Neutrophil (primary cell): ENCODE measurements at regions not wholly inside any gene's neighbourhood (a gene's known extent, or its start where the extent isn't known, plus 50 kb on each side); places are given as distances from the start of the nearest gene placed in this dataset.

Experiments used
- H3K27ac ChIP-seq: fragments of 200-600 bp; sonication (generic); 2 replicates; pipeline ENCODE4 v1.5.1; 2016; ENCODE audit warnings: mild to moderate bottlenecking, moderate library complexity
- H3K27me3 ChIP-seq: fragments of 200-600 bp; sonication (generic); 2 replicates; pipeline ENCODE4 v1.6.0; 2016; ENCODE audit warnings: mild to moderate bottlenecking
- H3K36me3 ChIP-seq: fragments of 200-600 bp; sonication (generic); 2 replicates; pipeline ENCODE4 v1.5.1; 2017
- H3K4me1 ChIP-seq, 2 experiments: fragments of 200-600 bp in 1 of 2; sonication (generic) in 1 of 2; 1 replicate in 1 of 2; 2 replicates in 1 of 2; pipeline versions ENCODE4 v1.5.1 to v1.6.1; 2013 to 2016; ENCODE audit warnings: low read depth in 1 of 2, low read length in 1 of 2, mild to moderate bottlenecking in 1 of 2, moderate library complexity in 1 of 2; ENCODE audit not compliant: control insufficient read depth in 1 of 2, insufficient read depth in 1 of 2
- H3K4me3 ChIP-seq, 2 experiments: fragments of 200-600 bp in 1 of 2; sonication (generic) in 1 of 2; 1 replicate in 1 of 2; 2 replicates in 1 of 2; pipeline ENCODE4 v1.5.1; 2013 to 2016; ENCODE audit warnings: low read depth in 1 of 2, low read length in 1 of 2, mild to moderate bottlenecking in 1 of 2, moderate library complexity in 1 of 2
- H3K9me3 ChIP-seq: fragments of 200-600 bp; sonication (generic); 2 replicates; pipeline ENCODE4 v1.5.1; 2016
- TF ChIP-seq, protein P1 (sequence below): fragments of 200-600 bp; sonication (generic); IDR thresholded peaks from 2 replicates; pipeline ENCODE4 v1.5.1; 2016; ENCODE audit warnings: antibody characterized with exemption

DNA sequence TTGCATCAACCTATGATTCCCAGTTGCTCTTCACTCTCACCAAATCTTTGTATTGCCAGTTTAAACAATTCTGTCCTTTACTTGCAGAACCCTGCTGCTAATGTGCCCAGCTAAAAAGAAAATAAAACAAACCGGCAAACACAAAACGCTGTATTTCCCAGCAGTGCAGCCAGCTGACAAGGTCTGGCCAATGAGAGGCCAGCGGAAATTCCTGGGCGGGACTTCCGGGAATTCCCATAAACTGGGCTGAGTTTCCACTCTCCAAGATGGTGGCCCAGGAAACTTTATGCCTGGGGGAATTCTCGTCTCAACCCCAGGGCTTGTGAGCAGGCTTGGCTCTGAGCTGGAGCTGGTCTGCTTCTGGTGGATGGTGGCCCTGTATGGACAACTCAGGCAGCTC, 807.3 kb upstream of the TMEM132C start:
- H3K27ac ChIP-seq = no peak overlapping the region
- H3K4me3 ChIP-seq = no peak overlapping the region
- peaks cover 30% of the 10 kb centered on the region for H3K27me3 ChIP-seq
- H3K4me1 ChIP-seq = no peaks in the 10 kb centered on the region
- no peaks in the 10 kb centered on the region for H3K9me3 ChIP-seq
- TF ChIP-seq, protein P1, sequence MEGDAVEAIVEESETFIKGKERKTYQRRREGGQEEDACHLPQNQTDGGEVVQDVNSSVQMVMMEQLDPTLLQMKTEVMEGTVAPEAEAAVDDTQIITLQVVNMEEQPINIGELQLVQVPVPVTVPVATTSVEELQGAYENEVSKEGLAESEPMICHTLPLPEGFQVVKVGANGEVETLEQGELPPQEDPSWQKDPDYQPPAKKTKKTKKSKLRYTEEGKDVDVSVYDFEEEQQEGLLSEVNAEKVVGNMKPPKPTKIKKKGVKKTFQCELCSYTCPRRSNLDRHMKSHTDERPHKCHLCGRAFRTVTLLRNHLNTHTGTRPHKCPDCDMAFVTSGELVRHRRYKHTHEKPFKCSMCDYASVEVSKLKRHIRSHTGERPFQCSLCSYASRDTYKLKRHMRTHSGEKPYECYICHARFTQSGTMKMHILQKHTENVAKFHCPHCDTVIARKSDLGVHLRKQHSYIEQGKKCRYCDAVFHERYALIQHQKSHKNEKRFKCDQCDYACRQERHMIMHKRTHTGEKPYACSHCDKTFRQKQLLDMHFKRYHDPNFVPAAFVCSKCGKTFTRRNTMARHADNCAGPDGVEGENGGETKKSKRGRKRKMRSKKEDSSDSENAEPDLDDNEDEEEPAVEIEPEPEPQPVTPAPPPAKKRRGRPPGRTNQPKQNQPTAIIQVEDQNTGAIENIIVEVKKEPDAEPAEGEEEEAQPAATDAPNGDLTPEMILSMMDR = no peak
- no peaks in the 10 kb centered on the region for H3K36me3 ChIP-seq

DNA sequence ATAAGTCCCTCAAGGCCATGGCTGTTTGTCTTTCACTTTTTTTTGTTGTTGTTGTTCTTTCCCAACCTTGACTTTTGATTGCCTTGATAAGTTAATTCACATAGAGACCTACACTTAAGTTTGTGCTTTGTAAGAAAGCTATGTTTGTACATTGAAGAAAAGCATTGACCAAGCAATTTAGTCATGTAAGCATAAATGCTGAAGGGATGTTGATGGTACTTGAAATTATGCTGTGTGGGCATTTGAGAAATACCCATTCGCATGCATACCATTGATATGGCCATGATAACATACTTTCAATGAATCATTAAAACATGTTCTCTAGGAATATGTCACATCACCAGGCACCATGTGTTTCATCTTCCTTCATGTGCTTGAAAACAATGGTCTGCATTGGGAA, 803.7 kb upstream of the TMEM132C start:
- Histone ChIP-seq H3K9me3 (no peaks in the 10 kb centered on the region), H3K27me3 (no peaks in the 10 kb centered on the region), H3K4me1 (no peaks in the 10 kb centered on the region), H3K4me3 (no peak overlapping the region), H3K36me3 (no peaks in the 10 kb centered on the region), H3K27ac (no peak overlapping the region)
- TF ChIP-seq, protein P1 = no peak

DNA sequence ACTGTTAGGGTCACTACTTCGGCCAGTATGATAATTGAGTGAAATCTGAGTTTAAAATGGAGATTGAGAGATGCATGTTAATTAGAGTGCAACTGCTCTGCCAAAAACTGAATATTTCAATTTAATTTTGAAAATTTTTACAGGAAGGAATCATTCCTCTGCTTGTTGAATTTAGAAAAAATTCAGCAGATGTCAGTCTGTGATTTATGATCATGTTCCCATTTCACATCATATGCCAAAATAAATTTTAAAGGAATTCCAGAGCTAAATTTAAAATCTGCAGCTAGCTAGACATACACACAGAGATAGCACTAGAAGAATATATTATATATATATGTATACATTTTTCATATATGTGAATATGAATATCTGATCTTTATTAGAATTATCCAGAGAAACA, 797.6 kb upstream of the TMEM132C start:
- no peaks in the 10 kb centered on the region for H3K4me1 ChIP-seq
- TF ChIP-seq, protein P1 = no peak
- H3K36me3 ChIP-seq = no peaks in the 10 kb centered on the region
- H3K27ac ChIP-seq = no peak overlapping the region
- no peak overlapping the region for H3K4me3 ChIP-seq
- H3K27me3 ChIP-seq = no peaks in the 10 kb centered on the region
- H3K9me3 ChIP-seq = no peaks in the 10 kb centered on the region

DNA sequence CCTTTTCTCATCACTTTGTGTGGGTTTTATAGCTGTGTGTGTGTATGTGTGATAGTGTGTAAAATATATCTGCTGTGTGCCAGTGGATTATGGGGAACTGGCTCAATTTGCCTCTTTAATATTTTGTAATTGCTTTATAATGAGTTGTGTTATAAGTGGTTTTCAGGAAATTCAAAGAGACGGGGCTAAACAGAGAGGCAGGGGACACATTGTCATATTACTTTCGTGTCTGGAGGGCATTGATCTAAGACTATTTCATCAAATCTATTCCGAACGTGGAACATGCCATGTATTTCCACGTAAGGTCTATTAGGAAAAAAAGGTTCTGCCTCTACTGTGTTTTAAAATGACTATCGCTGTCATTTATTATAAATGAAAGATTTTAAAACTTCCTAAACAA, 793.2 kb upstream of the TMEM132C start:
- no peaks in the 10 kb centered on the region for H3K27me3 ChIP-seq
- H3K36me3 ChIP-seq = no peaks in the 10 kb centered on the region
- no peaks in the 10 kb centered on the region for H3K4me1 ChIP-seq
- TF ChIP-seq, protein P1 = no peak
- no peak overlapping the region for H3K4me3 ChIP-seq
- no peaks in the 10 kb centered on the region for H3K9me3 ChIP-seq
- no peak overlapping the region for H3K27ac ChIP-seq

DNA sequence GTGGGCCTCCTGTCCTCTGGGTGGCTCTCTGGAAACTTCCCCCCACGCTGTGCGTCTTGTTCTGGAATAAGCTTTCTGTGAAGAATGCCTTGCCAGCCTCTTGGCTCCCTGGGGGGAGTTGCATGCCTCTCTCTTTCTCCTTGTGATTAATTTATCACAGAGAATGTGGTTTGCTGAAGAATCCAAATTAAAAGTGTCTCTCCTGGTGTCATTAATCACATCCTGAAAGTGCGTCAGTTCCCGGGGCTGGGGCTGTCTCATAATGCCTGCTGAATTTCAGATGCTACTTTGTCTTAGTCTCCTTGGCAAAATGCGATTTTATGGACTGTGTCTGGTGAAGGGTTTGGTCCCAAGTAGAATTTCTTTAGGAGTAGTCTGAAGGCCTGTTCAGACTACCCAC, 787.7 kb upstream of the TMEM132C start:
- H3K4me3 ChIP-seq = no peak overlapping the region
- no peak overlapping the region for H3K27ac ChIP-seq
- no peaks in the 10 kb centered on the region for H3K27me3 ChIP-seq
- TF ChIP-seq, protein P1 = no peak
- H3K9me3 ChIP-seq = no peaks in the 10 kb centered on the region
- no peaks in the 10 kb centered on the region for H3K36me3 ChIP-seq
- H3K4me1 ChIP-seq = no peaks in the 10 kb centered on the region

DNA sequence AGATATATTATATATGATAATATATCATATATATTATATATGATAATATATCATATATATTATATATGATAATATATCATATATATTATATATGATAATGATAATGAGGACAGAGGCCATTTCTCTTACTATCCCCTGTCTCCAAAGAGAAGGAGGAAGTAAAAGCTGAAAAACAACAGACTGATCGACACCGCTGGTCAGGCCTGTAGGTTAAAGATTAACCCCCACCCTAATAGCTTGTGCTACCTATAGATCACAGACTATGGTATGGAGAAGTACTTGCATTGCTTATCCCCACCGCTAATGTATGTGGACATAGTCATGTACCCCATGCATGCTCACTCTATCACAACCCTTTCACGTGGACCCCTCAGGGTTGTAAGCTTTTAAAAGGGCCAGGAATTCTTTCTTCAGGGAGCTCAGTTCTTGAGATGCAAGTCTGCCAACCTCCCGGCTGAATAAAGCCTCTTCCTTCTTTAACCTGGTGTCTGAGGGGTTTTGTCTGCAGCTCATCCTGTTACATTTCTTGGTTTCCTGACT, 786.1 kb upstream of the TMEM132C start:
- Histone ChIP-seq H3K4me3 (no peak overlapping the region), H3K36me3 (no peaks in the 10 kb centered on the region), H3K27me3 (no peaks in the 10 kb centered on the region), H3K27ac (no peak overlapping the region), H3K4me1 (no peaks in the 10 kb centered on the region), H3K9me3 (no peaks in the 10 kb centered on the region)
- TF ChIP-seq, protein P1 = no peak
